ENCODE measurements at regions not wholly inside any gene's neighbourhood (a gene's known extent, or its start where the extent isn't known, plus 50 kb on each side); places are given as distances from the start of the nearest gene placed in this dataset.
"Not testable (repeated sequence)": the region's sequence is repeated elsewhere in the genome, so short reads cannot be mapped to it uniquely, and the experiment has no call there.

GRCh38 chr22:22368516-22368915 is 123.9 kb downstream of the VPREB1 start:
- no peak overlapping the region for H3K4me3 ChIP-seq (ENCODE audit: low read depth, low read length)
- TF ChIP-seq CTCF (IDR thresholded peaks at IDR 0.05; ENCODE audit: insufficient read depth, low read depth, low read length, missing control alignments), result no peak
- no peak for DNase-seq (ENCODE audit: low read depth)

GRCh38 chr22:22369219-22369963 is 124.8 kb downstream of the VPREB1 start:
- not testable (repeated sequence) for DNase-seq (ENCODE audit: low read depth); H3K4me3 ChIP-seq (ENCODE audit: low read depth, low read length)

GRCh38 chr22:22369964-22370270 is 125.3 kb downstream of the VPREB1 start:
- DNase-seq (ENCODE audit: low read depth), result no peak
- no peak for TF ChIP-seq CTCF (IDR thresholded peaks at IDR 0.05; ENCODE audit: insufficient read depth, low read depth, low read length, missing control alignments)
- no peak overlapping the region for H3K4me3 ChIP-seq (ENCODE audit: low read depth, low read length)

DNA sequence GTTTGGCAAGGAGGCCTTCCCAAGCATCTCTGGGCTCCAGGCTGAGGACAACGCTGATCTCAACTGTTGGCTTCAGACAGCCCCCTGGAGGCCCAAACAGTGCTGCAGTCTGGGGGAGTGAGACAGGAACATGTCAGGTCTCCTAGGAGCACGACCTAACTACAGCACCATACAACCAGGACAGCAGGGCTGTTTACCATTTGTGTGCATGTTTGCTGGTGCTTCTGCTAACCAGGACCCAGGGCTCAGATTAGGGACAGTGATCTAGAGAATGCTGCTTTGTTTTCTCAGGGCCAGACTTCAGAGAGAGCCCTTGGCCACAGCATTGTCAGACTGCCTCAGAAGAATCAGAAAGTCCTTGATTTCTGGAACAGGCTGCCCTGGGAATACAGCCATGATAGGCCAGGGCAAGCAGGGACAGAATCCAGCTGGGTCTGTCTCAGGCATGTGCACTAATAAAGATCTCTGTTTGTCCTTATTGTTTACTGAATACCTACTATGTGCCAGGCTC is 126.5 kb downstream of the VPREB1 start:
- DNase-seq (ENCODE audit: low read depth), result no peak
- H3K4me3 ChIP-seq (ENCODE audit: low read depth, low read length), result no peak overlapping the region
- no peak for TF ChIP-seq CTCF (IDR thresholded peaks at IDR 0.05; ENCODE audit: insufficient read depth, low read depth, low read length, missing control alignments)

GRCh38 chr22:22372086-22372485 is 127.5 kb downstream of the VPREB1 start:
- H3K4me3 ChIP-seq (ENCODE audit: low read depth, low read length), result no peak overlapping the region
- TF ChIP-seq CTCF (IDR thresholded peaks at IDR 0.05; ENCODE audit: insufficient read depth, low read depth, low read length, missing control alignments), result no peak
- no peak for DNase-seq (ENCODE audit: low read depth)

DNA sequence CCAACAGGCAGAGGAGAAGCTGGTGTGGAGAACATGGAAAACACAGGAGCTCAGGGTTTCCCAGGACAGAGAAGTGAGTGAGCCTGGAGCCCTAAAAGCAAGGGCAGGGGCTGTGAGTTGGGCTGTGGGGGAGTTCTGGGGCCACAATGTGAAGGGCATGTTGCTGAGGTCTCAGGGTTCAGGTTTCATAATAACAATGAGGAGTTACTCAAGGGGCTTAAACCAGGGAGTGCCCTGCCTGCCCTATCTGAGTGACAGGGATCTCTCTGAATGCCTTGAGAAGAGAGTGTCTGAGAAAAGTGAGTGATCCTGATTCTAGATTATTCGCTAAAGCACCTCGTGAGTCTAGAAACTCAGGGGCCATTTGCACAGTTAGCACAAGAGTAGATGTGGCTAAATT is 129.6 kb downstream of the VPREB1 start:
- TF ChIP-seq CTCF (IDR thresholded peaks at IDR 0.05; ENCODE audit: insufficient read depth, low read depth, low read length, missing control alignments), result no peak
- no peak for DNase-seq (ENCODE audit: low read depth)
- H3K4me3 ChIP-seq (ENCODE audit: low read depth, low read length), result no peak overlapping the region

DNA sequence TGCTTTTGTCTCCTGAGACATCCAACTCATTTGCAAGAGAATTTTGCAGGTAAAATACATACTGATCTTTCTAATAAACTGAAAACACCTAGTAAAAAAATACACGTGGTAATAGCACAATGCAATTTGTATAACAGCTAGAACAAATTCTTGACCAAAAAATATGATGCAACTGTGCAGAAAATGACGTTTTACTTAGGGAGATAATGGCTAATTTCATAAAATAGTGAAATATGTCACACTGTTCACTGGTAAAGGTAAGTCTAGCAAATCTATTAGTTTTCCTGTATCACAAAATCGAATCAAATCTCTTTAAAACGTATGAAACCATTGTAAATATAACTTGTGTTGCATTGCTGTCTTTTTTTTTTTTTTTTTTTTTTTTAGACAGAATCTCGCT is 130.0 kb downstream of the VPREB1 start:
- no peak for TF ChIP-seq CTCF (IDR thresholded peaks at IDR 0.05; ENCODE audit: insufficient read depth, low read depth, low read length, missing control alignments)
- no peak overlapping the region for H3K4me3 ChIP-seq (ENCODE audit: low read depth, low read length)
- no peak for DNase-seq (ENCODE audit: low read depth)
